ENCODE measurements at regions not wholly inside any gene's neighbourhood (a gene's known extent, or its start where the extent isn't known, plus 50 kb on each side); places are given as distances from the start of the nearest gene placed in this dataset.
"Not testable (repeated sequence)": the region's sequence is repeated elsewhere in the genome, so short reads cannot be mapped to it uniquely, and the experiment has no call there.

GRCh38 chr3:112765531-112765930 is 81.1 kb downstream of the CD200R1L start:
- no peak for DNase-seq

- DNase-seq: no peak
Measured at GRCh38 chr3:112763258-112763657, 83.4 kb downstream of the CD200R1L start.

GRCh38 chr3:112761062-112761638 is 85.5 kb downstream of the CD200R1L start:
- no peak for DNase-seq

- DNase-seq: no peak
Measured at GRCh38 chr3:112759681-112760080, 87.0 kb downstream of the CD200R1L start.

GRCh38 chr3:112759210-112759609 is 87.5 kb downstream of the CD200R1L start:
- no peak for DNase-seq

GRCh38 chr3:112757197-112757596 is 89.5 kb downstream of the CD200R1L start:
- DNase-seq: no peak

- no peak for DNase-seq
Measured at GRCh38 chr3:112755845-112756613, 90.6 kb downstream of the CD200R1L start.

GRCh38 chr3:112755046-112755445 is 91.6 kb downstream of the CD200R1L start:
- DNase-seq: not testable (repeated sequence)

GRCh38 chr3:112751564-112752512 is 94.8 kb downstream of the CD200R1L start:
- DNase-seq: no peak

- DNase-seq: no peak
Measured at GRCh38 chr3:112751061-112751460, 95.6 kb downstream of the CD200R1L start.

GRCh38 chr3:112747624-112748023 is 99.0 kb downstream of the CD200R1L start:
- no peak for DNase-seq

- no peak for DNase-seq
Measured at GRCh38 chr3:112746675-112747280, 99.9 kb downstream of the CD200R1L start.

- no peak for DNase-seq
Measured at GRCh38 chr3:112745567-112746248, 101.0 kb downstream of the CD200R1L start.

GRCh38 chr3:112744825-112745566 is 101.7 kb downstream of the CD200R1L start:
- no peak for DNase-seq

GRCh38 chr3:112744106-112744505 is 102.6 kb downstream of the CD200R1L start:
- no peak for DNase-seq

- no peak for DNase-seq
Measured at GRCh38 chr3:112742934-112743333, 102.0 kb upstream of the CCDC80 start.

- DNase-seq: no peak
Measured at GRCh38 chr3:112741983-112742382, 101.0 kb upstream of the CCDC80 start.

- DNase-seq: no peak
Measured at GRCh38 chr3:112740835-112741234, 99.9 kb upstream of the CCDC80 start.

- no peak for DNase-seq
Measured at GRCh38 chr3:112739252-112739965, 98.5 kb upstream of the CCDC80 start.

- no peak for DNase-seq
Measured at GRCh38 chr3:112738366-112738765, 97.4 kb upstream of the CCDC80 start.

Measured in activated CD4-positive, alpha-beta T cell treated with anti-CD3 and anti-CD28 coated beads for 4 hours (primary cell).